Non-pigmented ciliary epithelial cell (primary cell): ENCODE measurements at regions not wholly inside any gene's neighbourhood (a gene's known extent, or its start where the extent isn't known, plus 50 kb on each side); places are given as distances from the start of the nearest gene placed in this dataset.

ENCODE experiments used
- DNase-seq: peaks from one replicate; pipeline ENCODE4 v3.0.0-alpha.2; 2010; ENCODE audit warnings: low read depth

DNA sequence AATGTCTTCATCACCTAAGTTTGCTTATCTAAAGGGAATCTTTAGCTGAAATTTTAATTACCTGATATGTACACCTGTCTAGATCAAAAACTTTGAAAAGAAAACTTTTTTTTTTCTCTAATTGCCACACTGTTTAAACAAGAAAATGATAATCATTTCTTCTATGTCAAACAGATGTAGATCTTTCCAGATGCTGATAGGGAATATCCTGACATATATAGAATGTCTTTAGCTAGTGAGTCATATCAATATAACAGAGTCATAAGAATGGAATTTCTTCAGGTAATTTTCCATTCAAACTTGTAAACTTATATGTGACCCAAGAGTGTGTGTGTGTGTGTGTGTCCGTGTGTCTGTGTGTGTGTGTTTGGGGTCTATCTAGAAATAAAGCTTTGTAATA, 271.9 kb downstream of the GPM6A start:
- DNase-seq = no peak

DNA sequence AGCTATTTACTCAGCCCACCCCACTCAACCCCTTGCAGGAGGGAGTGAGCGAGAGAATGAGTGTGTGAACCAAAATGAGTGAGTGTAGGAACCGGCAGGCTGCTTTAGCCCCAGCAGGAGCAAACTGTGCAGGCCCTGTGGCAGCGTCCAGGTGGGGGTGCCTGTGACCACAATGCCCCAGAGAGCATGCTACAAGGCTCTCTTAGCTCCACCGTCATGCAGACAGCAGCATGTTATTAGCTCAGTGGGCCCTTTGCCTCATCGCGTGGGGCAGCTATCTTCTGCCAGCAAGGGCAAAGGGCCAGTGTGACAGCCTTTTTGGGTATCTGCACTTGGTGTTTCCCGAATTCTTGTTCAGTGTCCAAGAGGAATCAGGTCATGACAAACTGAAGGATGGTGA, 271.3 kb downstream of the GPM6A start:
- DNase-seq = no peak

DNA sequence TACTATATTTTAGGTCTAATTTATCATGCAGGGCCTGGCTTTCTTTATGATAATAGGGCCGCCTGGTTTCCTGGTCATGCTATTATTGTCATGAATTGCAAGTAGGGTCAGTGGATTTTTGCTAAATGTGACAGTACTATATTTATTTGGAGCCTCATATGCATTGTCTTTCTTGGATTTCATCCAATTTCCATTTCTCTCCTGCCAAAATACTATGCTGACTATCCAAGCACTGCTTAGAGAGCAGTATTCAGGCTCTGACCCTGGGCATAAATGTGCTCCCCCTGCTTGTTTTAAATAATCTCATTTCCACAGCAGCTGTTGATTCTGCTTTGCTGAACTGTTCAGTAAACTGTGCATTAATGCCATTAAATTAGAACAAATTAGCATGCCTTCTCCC, 269.3 kb downstream of the GPM6A start:
- DNase-seq = no peak

DNA sequence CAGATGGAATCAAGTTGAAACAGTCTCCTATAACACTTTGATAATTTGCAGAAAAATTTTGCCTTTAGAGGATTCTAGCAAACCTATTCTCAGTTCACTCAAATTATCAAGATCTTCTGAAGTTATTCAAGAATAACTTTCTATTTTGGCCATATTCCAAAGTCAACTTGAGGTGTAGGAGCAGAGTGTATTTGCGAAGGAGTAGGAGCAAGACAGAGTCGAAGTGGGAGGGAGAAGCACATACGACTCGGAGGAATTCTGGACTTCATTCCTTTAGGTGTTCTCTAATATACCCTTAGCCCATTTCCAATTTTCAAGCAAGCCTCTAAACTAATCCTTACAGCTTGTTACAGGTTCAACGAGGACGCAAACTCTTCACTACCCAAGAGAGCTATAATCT, 252.9 kb downstream of the GPM6A start:
- DNase-seq = no peak

DNA sequence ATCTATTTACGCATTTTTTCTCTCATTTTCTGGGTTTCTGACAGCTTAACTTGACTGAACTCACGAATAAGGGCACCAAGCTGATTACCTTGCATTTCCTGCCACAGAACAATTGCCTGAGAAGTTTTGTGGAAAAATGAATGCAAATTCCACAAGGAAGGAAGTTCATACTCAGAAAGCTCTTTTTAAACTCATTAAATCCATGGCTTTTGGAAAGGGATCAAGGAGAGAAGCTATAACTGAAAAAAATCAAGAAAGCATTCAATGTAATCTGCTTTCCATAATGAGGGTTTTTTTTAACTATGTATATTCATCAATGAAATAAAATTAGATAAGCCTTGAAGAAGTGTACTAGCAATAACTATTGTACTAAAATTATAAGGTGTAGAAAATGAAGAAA, 252.5 kb downstream of the GPM6A start:
- DNase-seq = no peak

DNA sequence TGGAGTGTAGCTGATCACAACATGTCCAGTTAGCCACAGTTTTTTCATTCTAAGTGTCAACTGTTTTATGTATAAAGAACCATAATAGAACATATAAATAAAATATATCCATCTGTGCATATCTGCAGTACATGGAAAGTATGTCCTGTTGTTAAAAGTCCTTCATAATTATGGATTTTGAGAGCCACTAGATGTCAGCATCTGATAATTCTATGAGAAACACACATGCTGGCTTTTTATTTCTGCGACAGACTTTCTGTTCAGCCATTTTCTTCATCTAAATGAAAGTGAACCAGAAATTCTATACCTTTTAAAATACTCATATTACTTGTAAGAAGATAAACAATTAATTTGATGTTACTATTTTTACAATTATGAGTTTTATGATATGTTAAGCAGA, 251.5 kb downstream of the GPM6A start:
- no peak for DNase-seq

DNA sequence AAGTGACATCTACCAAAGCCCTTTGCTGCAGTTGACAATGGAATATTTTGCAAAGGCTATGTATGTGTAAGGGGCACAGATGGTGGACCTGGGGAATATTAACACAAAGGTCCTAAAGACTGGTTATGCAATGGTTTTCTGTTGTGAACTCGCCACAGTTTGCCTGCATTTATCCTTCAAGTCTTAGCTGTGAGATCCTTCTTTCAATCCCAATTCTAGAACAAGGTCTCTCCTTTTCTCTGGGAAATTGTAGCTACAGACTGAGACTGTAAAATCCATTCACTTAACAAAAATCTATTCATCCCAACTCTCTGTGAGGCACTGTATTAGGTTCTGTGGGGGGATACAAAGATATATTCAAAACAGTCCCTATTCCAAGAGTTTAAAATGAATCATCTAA, 250.4 kb downstream of the GPM6A start:
- no peak for DNase-seq

DNA sequence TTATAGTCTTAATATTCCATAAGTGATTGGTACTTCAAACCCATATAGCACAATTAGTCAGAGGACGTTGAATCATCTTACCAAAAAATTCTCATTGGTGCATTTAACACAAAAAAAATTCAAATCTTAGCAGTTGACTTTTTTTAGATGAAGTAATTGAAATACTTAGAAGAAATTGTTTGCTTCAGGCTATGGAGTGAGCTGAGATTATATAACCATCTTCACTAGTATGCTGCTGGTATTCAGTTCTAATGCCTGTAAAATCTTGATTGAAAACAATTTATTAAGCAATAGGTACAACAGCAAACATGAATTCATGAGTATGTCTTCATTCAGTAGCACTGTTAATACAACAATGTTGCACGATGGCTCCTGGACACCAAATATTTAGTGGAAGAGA, 250.0 kb downstream of the GPM6A start:
- no peak for DNase-seq

DNA sequence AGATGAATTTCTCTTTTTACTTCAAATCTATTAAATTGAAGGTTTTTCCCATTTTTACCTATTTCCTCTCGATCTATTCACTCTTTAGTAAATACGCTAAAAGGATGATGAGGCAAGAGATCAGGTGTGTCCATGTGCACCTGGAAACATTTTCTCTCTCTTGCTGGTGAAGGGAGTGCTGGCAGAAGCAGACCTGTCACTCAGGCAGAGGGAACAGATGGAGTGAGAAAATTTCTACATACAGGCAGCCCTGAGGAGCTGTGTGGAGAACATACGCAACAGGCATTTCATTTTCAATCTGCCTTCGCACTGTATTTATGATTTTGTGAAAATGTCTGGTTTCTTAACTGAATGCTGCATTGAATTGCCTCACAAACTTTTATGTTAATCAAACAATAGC, 249.5 kb downstream of the GPM6A start:
- no peak for DNase-seq
